ENCODE measurements at regions not wholly inside any gene's neighbourhood (a gene's known extent, or its start where the extent isn't known, plus 50 kb on each side); places are given as distances from the start of the nearest gene placed in this dataset.
"Not testable (repeated sequence)": the region's sequence is repeated elsewhere in the genome, so short reads cannot be mapped to it uniquely, and the experiment has no call there.

GRCh38 chrX:64580605-64581004 lies 185.4 kb upstream of the MTMR8 start:
- peak; percentile 90 to 96 for DNase-seq

- peak; percentile 84 to 94 for DNase-seq
Measured at GRCh38 chrX:64580035-64580434, 184.8 kb upstream of the MTMR8 start.

DNA sequence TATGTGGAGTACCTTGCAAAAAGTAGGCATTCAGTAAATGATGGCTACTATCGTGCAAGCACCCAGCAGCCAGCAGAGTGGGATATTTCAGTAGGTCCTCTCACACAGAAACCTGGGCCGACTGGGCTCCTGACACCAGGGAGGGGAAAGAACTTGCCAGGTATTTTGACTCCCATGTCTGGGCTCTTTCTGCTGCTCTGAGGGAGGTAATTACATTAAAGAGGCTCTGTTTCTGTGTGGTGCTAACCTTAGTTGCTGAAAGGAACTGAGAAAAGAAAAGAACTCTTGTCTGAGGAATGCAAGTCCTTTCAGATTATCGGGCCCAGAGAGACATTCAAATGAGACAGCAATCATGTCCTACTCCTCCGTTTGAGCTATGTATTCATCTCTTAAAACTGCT lies 175.8 kb upstream of the MTMR8 start:
- no peak for DNase-seq

GRCh38 chrX:64570204-64570603 lies 175.0 kb upstream of the MTMR8 start:
- peak in 1 of 2 experiments; percentile 52 for DNase-seq

- DNase-seq: not testable (repeated sequence)
Measured at GRCh38 chrX:64565348-64565747, 170.1 kb upstream of the MTMR8 start.

DNA sequence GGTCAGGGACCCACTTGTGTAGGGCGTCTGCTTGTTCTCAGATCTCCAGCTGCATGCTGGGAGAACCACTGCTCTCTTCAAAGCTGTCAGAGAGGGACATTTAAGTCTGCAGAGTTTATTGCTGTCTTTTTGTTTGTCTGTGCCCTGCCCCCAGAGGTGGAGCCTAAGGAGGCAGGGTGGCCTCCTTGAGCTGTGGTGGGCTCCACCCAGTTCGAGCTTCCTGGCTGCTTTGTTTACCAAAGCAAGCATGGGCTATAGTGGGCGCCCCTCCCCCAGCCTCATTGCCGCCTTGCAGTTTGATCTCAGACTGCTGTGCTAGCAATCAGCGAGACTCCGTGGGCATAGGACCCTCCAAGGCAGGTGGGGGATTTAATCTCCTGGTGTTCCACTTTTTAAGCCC lies 154.0 kb upstream of the MTMR8 start:
- peak in 1 of 2 experiments; percentile 55 for DNase-seq

GRCh38 chrX:64536736-64537135 lies 141.5 kb upstream of the MTMR8 start:
- DNase-seq: no peak

Data from NCI-H524 (cell line).